ENCODE measurements at regions not wholly inside any gene's neighbourhood (a gene's known extent, or its start where the extent isn't known, plus 50 kb on each side); places are given as distances from the start of the nearest gene placed in this dataset.

- no peak for DNase-seq (ENCODE audit: low spot score)
These were observed 57.5 kb upstream of the TMCO5A start for GRCh38 chr15:37876900-37877299.

GRCh38 chr15:37877851-37878741, 56.3 kb upstream of the TMCO5A start:
- DNase-seq (ENCODE audit: low spot score) = no peak

GRCh38 chr15:37880009-37880834, 54.2 kb upstream of the TMCO5A start:
- no peak for DNase-seq (ENCODE audit: low spot score)

- no peak for DNase-seq (ENCODE audit: low spot score)
These were observed 53.6 kb upstream of the TMCO5A start for GRCh38 chr15:37880835-37881153.

GRCh38 chr15:37881237-37882013, 53.0 kb upstream of the TMCO5A start:
- no peak for DNase-seq (ENCODE audit: low spot score)

GRCh38 chr15:37882640-37883039, 51.8 kb upstream of the TMCO5A start:
- no peak for DNase-seq (ENCODE audit: low spot score)

All from CD4-positive, alpha-beta T cell treated with Interleukin-15 for 4 hours (primary cell).